CD14-positive monocyte (primary cell): ENCODE measurements at regions not wholly inside any gene's neighbourhood (a gene's known extent, or its start where the extent isn't known, plus 50 kb on each side); places are given as distances from the start of the nearest gene placed in this dataset.
"Not testable (repeated sequence)": the region's sequence is repeated elsewhere in the genome, so short reads cannot be mapped to it uniquely, and the experiment has no call there.

ENCODE experiments used
- DNase-seq, 3 donors: peaks; one replicate each; pipeline ENCODE4 v3.0.0-alpha.2; 2011 to 2022
- H2AFZ ChIP-seq: 2 replicates; pipeline ENCODE4 v1.6.0; 2012; ENCODE audit warnings: mild to moderate bottlenecking, low read depth, low read length, inconsistent platforms; ENCODE audit not compliant: insufficient read depth, poor library complexity, severe bottlenecking
- H3K27ac ChIP-seq, 2 donors: 1 replicate in 1 of 2; 2 replicates in 1 of 2; pipeline ENCODE4 v1.5.1; 2012 to 2013; ENCODE audit warnings: low read length in 2 of 2, control low read depth in 1 of 2, inconsistent platforms in 1 of 2, low read depth in 1 of 2, mild to moderate bottlenecking in 1 of 2
- H3K27me3 ChIP-seq, 2 donors: one replicate each; pipeline versions ENCODE4 v1.6.0 to v1.6.1; 2011 to 2013; ENCODE audit warnings: low read length in 2 of 2; ENCODE audit not compliant: control insufficient read depth in 2 of 2, insufficient read depth in 2 of 2
- H3K36me3 ChIP-seq, 2 donors: replicated peaks in 1 of 2; 1 replicate in 1 of 2; 2 replicates in 1 of 2; pipeline versions ENCODE4 v1.5.1 to v1.6.1; 2012 to 2013; ENCODE audit warnings: low read length in 2 of 2, control low read depth in 1 of 2, inconsistent platforms in 1 of 2, mild to moderate bottlenecking in 1 of 2; ENCODE audit not compliant: insufficient read depth in 2 of 2, control insufficient read depth in 1 of 2
- H3K4me1 ChIP-seq, 2 donors: 1 replicate in 1 of 2; 2 replicates in 1 of 2; pipeline versions ENCODE4 v1.5.1 to v1.6.1; 2012 to 2013; ENCODE audit warnings: low read length in 2 of 2, control low read depth in 1 of 2, inconsistent platforms in 1 of 2, mild to moderate bottlenecking in 1 of 2, moderate library complexity in 1 of 2; ENCODE audit not compliant: insufficient read depth in 2 of 2, control insufficient read depth in 1 of 2
- H3K4me2 ChIP-seq: replicated peaks from 2 replicates; pipeline ENCODE3; 2012; ENCODE audit warnings: low read length, moderate library complexity, mild to moderate bottlenecking; ENCODE audit not compliant: poor library complexity, severe bottlenecking; ENCODE audit errors: extremely low read depth
- H3K4me3 ChIP-seq, 3 experiments: fragments of 200-600 bp in 1 of 3; sonication (generic) in 1 of 3; replicated peaks in 1 of 3; 1 replicate in 2 of 3; 2 replicates in 1 of 3; pipeline ENCODE4 v1.5.1; 2011 to 2013; ENCODE audit warnings: low read length in 3 of 3, mild to moderate bottlenecking in 3 of 3, control low read depth in 2 of 3, low read depth in 2 of 3, inconsistent platforms in 1 of 3, moderate library complexity in 1 of 3
- H3K79me2 ChIP-seq: 2 replicates; pipeline ENCODE4 v1.6.0; 2012; ENCODE audit warnings: mild to moderate bottlenecking, control low read depth, inconsistent platforms, low read length, moderate library complexity; ENCODE audit not compliant: insufficient read depth
- H3K9ac ChIP-seq: 2 replicates; pipeline ENCODE4 v1.6.0; 2017; ENCODE audit warnings: low read length, mild to moderate bottlenecking; ENCODE audit not compliant: insufficient read depth, poor library complexity, severe bottlenecking
- H3K9me3 ChIP-seq, 2 donors: replicated peaks in 1 of 2; 1 replicate in 1 of 2; 2 replicates in 1 of 2; pipeline versions ENCODE4 v1.5.1 to v1.6.1; 2012 to 2013; ENCODE audit warnings: low read length in 2 of 2, control low read depth in 1 of 2; ENCODE audit not compliant: control insufficient read depth in 1 of 2, insufficient read depth in 1 of 2
- H4K20me1 ChIP-seq: 2 replicates; pipeline ENCODE4 v1.6.0; 2012; ENCODE audit warnings: mild to moderate bottlenecking, low read length, control low read depth, moderate library complexity; ENCODE audit not compliant: insufficient read depth
- H3K27ac Mint-ChIP-seq, 7 donors: one replicate each; pipeline ENCODE4 v1.8.0; 2020; ENCODE audit warnings: mild to moderate bottlenecking in 7 of 7, mixed read lengths in 7 of 7, moderate library complexity in 6 of 7, inconsistent platforms in 2 of 7
- H3K27me3 Mint-ChIP-seq, 3 donors: one replicate each; pipeline ENCODE4 v1.8.0; 2021 to 2022; ENCODE audit warnings: low read depth in 3 of 3, mild to moderate bottlenecking in 3 of 3, mixed read lengths in 3 of 3, moderate library complexity in 3 of 3, inconsistent platforms in 1 of 3
- H3K36me3 Mint-ChIP-seq, 2 donors: one replicate each; pipeline ENCODE4 v1.8.0; 2020; ENCODE audit warnings: mixed read lengths in 2 of 2, inconsistent platforms in 1 of 2, mild to moderate bottlenecking in 1 of 2
- H3K4me1 Mint-ChIP-seq: one replicate; pipeline ENCODE4 v1.8.0; 2020; ENCODE audit warnings: mild to moderate bottlenecking, mixed read lengths
- H3K4me3 Mint-ChIP-seq, 2 donors: one replicate each; pipeline ENCODE4 v1.8.0; 2020; ENCODE audit warnings: mild to moderate bottlenecking in 2 of 2, mixed read lengths in 2 of 2, moderate library complexity in 1 of 2
- H3K9me3 Mint-ChIP-seq, 7 donors: one replicate each; pipeline ENCODE4 v1.8.0; 2020 to 2022; ENCODE audit warnings: mixed read lengths in 7 of 7, mild to moderate bottlenecking in 6 of 7, moderate library complexity in 6 of 7, inconsistent platforms in 2 of 7
- CTCF ChIP-seq: fragments of 200-600 bp; IDR thresholded peaks from one replicate; pipeline ENCODE4 v1.8.0; 2022; ENCODE audit warnings: antibody characterized with exemption, mild to moderate bottlenecking
- WGBS: methylation state at CpG from one replicate; pipeline ENCODE4 v1.1.5; 2013; ENCODE audit warnings: missing lambda C conversion rate; ENCODE audit not compliant: insufficient coverage; 5-methylcytosine and 5-hydroxymethylcytosine counted together
- intact Hi-C, 2 donors: fragments of 100-400 bp; cut with micrococcal nuclease; formaldehyde crosslinking; loops; one replicate each; pipeline versions ENCODE4 v1.15.0 to v1.15.1; 2023

- intact Hi-C loops: no loop called here
- no peaks in the 10 kb centered on the region for H3K27me3 Mint-ChIP-seq
- no peaks in the 10 kb centered on the region for H3K36me3 ChIP-seq
- no peak for TF ChIP-seq CTCF
- H4K20me1 ChIP-seq: no peaks in the 10 kb centered on the region
- H3K79me2 ChIP-seq: no peaks in the 10 kb centered on the region
- no peak for DNase-seq
- H3K4me1 Mint-ChIP-seq: no peaks in the 10 kb centered on the region
- H3K4me1 ChIP-seq: no peaks in the 10 kb centered on the region
- H3K4me3 Mint-ChIP-seq: no peak overlapping the region
- H3K36me3 Mint-ChIP-seq: no peaks in the 10 kb centered on the region
- no peak overlapping the region for H3K4me3 ChIP-seq
- peak overlapping the region in 1 of 7 donors; percentile 49 for H3K27ac Mint-ChIP-seq
- no CpG with 5 or more reads among the region's 1 CpG for WGBS
- no peaks in the 10 kb centered on the region for H3K9me3 ChIP-seq
- H2AFZ ChIP-seq: no peak overlapping the region
- H3K9me3 Mint-ChIP-seq: no peaks in the 10 kb centered on the region
- no peak overlapping the region for H3K9ac ChIP-seq
- no peak overlapping the region for H3K4me2 ChIP-seq
- no peak overlapping the region for H3K27ac ChIP-seq
- H3K27me3 ChIP-seq: no peaks in the 10 kb centered on the region
These were observed 133.6 kb upstream of the MAMLD1 start for GRCh38 chrX:150229481-150229880.

- intact Hi-C loops, H3K4me3 Mint-ChIP-seq, H3K27me3 ChIP-seq, H4K20me1 ChIP-seq, H3K36me3 Mint-ChIP-seq, H3K4me2 ChIP-seq, H3K27me3 Mint-ChIP-seq, H3K4me1 ChIP-seq, H3K4me3 ChIP-seq, H3K79me2 ChIP-seq, H3K9me3 ChIP-seq, H3K36me3 ChIP-seq, DNase-seq, H3K27ac ChIP-seq, H3K9ac ChIP-seq, H3K9me3 Mint-ChIP-seq, H2AFZ ChIP-seq, H3K4me1 Mint-ChIP-seq: not testable (repeated sequence)
- peak overlapping the region in 1 of 7 donors; percentile 28 for H3K27ac Mint-ChIP-seq
- no CpG with 5 or more reads among the region's 6 CpGs for WGBS
These were observed 132.2 kb upstream of the MAMLD1 start for GRCh38 chrX:150230952-150231351.

DNA sequence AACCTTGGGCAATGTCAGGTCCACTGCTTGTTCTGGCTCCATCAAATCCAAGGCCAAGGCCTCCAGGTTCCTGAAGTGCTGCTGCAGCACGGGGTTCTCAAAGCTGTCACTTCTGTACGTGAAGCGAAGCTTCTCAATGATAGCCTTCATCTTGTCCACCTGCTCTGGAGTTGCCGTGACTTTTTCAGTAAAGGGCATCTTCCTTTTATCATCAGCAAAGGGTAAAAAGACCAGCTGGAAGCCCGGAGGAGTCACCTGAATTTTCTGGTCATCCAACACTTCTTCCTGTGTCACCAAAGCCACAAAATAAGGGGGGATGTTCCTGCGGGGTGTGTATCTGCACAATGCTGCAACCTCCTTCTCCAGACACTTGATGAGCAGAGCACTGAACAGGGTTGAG, 131.7 kb upstream of the MAMLD1 start:
- H3K4me3 Mint-ChIP-seq, H3K9me3 Mint-ChIP-seq, H3K27me3 Mint-ChIP-seq, H3K36me3 Mint-ChIP-seq, H3K79me2 ChIP-seq, H3K27ac Mint-ChIP-seq, H3K9ac ChIP-seq, DNase-seq, H3K4me3 ChIP-seq, H3K27me3 ChIP-seq, H2AFZ ChIP-seq, H3K9me3 ChIP-seq, H3K36me3 ChIP-seq, H3K4me2 ChIP-seq, H3K27ac ChIP-seq, H3K4me1 Mint-ChIP-seq, H3K4me1 ChIP-seq, H4K20me1 ChIP-seq, intact Hi-C loops: not testable (repeated sequence)
- WGBS: 100% methylated on average over 2 of the region's 6 CpGs

DNA sequence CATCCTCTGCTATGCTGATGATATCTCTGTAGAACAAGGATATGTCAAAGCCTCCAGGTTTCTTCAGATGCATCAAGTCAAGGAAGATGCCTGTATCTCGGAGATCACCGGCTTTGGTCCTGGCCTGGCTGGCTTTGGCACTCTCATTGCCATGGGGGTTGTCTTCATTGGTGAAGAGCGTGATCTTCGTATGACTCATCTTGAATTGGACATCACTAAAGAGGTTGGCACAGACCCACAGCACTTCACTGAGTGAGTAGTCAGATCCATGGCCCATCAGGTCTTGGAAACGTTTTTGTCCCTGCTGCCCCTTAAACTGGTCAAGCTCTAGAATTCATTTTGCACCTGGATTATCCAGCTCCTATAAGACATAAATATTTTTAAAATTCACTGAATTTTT, 130.9 kb upstream of the MAMLD1 start:
- H3K4me3 Mint-ChIP-seq, H3K4me1 ChIP-seq, H2AFZ ChIP-seq, H3K4me2 ChIP-seq, H3K36me3 ChIP-seq, H3K4me3 ChIP-seq, H3K27me3 ChIP-seq, H3K36me3 Mint-ChIP-seq, H4K20me1 ChIP-seq, H3K9me3 ChIP-seq, H3K27me3 Mint-ChIP-seq, H3K27ac ChIP-seq, H3K9me3 Mint-ChIP-seq, H3K27ac Mint-ChIP-seq, intact Hi-C loops, H3K4me1 Mint-ChIP-seq, H3K9ac ChIP-seq, DNase-seq, H3K79me2 ChIP-seq: not testable (repeated sequence)
- 100% methylated on average over 1 of the region's 5 CpGs for WGBS
